ENCODE measurements at regions not wholly inside any gene's neighbourhood (a gene's known extent, or its start where the extent isn't known, plus 50 kb on each side); places are given as distances from the start of the nearest gene placed in this dataset.

DNA sequence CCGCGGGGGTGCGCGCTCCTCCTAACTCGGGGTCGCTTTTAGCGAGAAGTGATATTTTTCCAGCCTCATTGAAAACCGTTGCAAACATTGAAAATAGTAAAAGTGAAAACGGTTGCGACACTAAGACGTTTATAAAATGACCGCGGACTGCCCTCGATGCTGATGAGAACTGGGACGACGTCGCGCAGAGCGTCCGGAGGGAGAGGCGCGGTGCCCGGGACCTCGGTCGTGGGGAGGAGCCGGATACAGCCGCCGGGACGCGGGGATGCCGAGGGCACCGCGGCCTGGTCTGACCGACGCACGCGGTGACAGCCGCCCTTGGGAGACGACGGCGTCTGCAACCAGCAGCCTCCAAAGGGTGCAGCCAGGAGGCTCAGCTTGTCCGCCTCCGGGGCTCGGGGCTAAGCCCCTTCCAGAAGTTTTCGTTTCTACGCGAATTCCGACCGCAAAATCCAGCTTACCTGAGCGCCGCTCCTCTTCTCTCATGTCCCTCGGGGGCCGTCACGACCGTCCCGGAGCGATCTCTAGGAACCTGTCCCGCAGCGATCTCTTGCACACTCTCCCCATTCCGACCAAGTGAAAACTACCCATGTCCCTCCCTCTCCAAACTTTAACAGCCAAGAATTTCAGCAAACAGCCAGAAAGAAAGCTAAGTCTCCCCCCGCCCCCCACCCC lies 144.4 kb upstream of the ETS2 start:
- peaks cover 0 to 4% (median 0%) of the 10 kb centered on the region in 11 donors for H3K9me3 Mint-ChIP-seq
- Histone ChIP-seq H3K9me3 (ENCODE audit: control insufficient read depth in 2 of 3, low read length in 3 of 3) (no peaks in the 10 kb centered on the region), H3K4me3 (ENCODE audit: low read length) (no peak overlapping the region), H3K27ac (ENCODE audit: low read depth, low read length) (no peak overlapping the region), H3K27me3 (ENCODE audit: control insufficient read depth in 2 of 2, insufficient read depth in 2 of 2, low read length in 2 of 2) (peaks cover 4 to 10% of the 10 kb centered on the region in 2 donors), H3K4me1 (ENCODE audit: control insufficient read depth in 2 of 2, insufficient read depth in 2 of 2, low read length in 2 of 2) (no peaks in the 10 kb centered on the region), H3K36me3 (ENCODE audit: control insufficient read depth in 2 of 3, insufficient read depth in 3 of 3, low read length in 3 of 3) (no peaks in the 10 kb centered on the region)
- H3K4me1 Mint-ChIP-seq = peaks cover 6 to 17% (median 11%) of the 10 kb centered on the region in 7 donors
- H3K36me3 Mint-ChIP-seq = no peaks in the 10 kb centered on the region
- POLR2A ChIA-PET = no interaction called here
- ATAC-seq (peak; percentile 41), DNase-seq (peak in 2 of 9 donors; percentile 2 to 27)
- intact Hi-C loops (cut with micrococcal nuclease) = no loop called here
- H3K27me3 Mint-ChIP-seq = peaks cover 58 to 71% (median 68%) of the 10 kb centered on the region in 5 donors
- H3K4me3 Mint-ChIP-seq = peak overlapping the region; percentile 61 to 89 (median 72)
- H3K27ac Mint-ChIP-seq = no peak overlapping the region
- CTCF ChIA-PET = no interaction called here

DNA sequence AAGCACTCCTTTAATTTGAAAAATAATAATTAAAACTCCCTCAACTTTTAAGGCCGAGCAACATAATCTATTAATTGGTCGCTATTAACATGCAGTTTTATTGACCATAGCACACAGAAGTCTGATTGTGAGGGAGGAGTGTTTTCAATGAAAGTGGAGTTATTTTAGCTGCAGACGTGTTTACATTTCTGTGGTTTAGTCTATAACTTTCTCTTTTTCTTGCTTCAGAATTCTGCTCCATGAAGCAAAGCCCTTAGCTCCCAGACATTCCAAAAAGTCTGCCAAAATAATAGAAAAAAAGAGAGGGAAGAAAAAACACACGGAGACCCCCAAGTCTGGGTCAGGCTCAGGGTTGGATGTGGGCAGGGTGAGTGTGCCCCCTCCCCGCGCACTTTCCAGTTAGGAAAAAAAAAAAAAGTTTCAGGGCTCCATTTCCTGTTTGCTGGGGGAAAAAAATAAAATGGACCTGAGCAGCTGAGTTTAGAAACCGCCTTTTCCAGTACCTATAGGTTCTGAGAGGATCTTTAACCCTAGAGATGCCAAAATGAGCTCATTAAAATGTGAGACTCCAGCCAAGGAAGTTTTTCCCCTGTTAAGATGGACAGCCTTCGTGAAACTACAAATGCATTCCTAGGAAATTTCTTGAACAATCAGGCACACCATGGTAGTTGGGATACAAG lies 143.7 kb upstream of the ETS2 start:
- Mint-ChIP-seq H3K27me3 (peaks cover 54 to 66% (median 63%) of the 10 kb centered on the region in 5 donors), H3K9me3 (peaks cover 0 to 4% (median 0%) of the 10 kb centered on the region in 11 donors), H3K27ac (no peak overlapping the region), H3K36me3 (no peaks in the 10 kb centered on the region), H3K4me3 (peak overlapping the region; percentile 61 to 89 (median 72)), H3K4me1 (peaks cover 6 to 17% (median 11%) of the 10 kb centered on the region in 7 donors)
- ATAC-seq (no peak), DNase-seq (no peak)
- no peaks in the 10 kb centered on the region for H3K36me3 ChIP-seq (ENCODE audit: control insufficient read depth in 2 of 3, insufficient read depth in 3 of 3, low read length in 3 of 3)
- intact Hi-C loops (cut with micrococcal nuclease) = no loop called here
- no peak overlapping the region for H3K4me3 ChIP-seq (ENCODE audit: low read length)
- ChIA-PET POLR2A (no interaction called here), CTCF (interaction anchor here (0.6 kb wide), 1 partner anchor 216 kb away, joined by 6 read pairs; no protein-coding TSS in a partner anchor)
- H3K4me1 ChIP-seq (ENCODE audit: control insufficient read depth in 2 of 2, insufficient read depth in 2 of 2, low read length in 2 of 2) = no peaks in the 10 kb centered on the region
- H3K27ac ChIP-seq (ENCODE audit: low read depth, low read length) = no peak overlapping the region
- peaks cover 4 to 10% of the 10 kb centered on the region in 2 donors for H3K27me3 ChIP-seq (ENCODE audit: control insufficient read depth in 2 of 2, insufficient read depth in 2 of 2, low read length in 2 of 2)
- H3K9me3 ChIP-seq (ENCODE audit: control insufficient read depth in 2 of 3, low read length in 3 of 3) = no peaks in the 10 kb centered on the region

DNA sequence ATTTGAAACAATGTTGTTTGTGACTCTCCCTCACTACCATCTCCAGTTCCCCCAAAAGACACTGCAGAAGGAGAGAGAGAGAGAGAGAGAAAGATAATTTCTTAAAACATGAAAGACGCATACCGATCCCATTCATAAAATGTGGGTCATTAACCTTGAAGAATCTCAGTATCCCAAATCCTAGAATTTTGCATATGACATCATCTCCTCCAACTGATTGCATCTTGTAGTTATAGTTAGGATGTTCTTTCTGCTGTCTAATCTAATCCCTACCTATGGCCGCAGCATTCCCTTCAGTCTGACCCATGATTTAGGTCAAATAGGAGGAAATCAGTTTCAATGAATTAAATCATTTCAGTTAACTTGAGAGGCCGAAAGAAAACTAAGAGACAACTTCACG lies 142.4 kb upstream of the ETS2 start:
- CTCF ChIA-PET = no interaction called here
- Mint-ChIP-seq H3K4me3 (no peak overlapping the region), H3K36me3 (no peaks in the 10 kb centered on the region), H3K9me3 (peaks cover 0 to 3% (median 0%) of the 10 kb centered on the region in 11 donors), H3K27me3 (peaks cover 51 to 64% (median 57%) of the 10 kb centered on the region in 5 donors), H3K27ac (no peak overlapping the region), H3K4me1 (peaks cover 6 to 17% (median 12%) of the 10 kb centered on the region in 7 donors)
- H3K36me3 ChIP-seq (ENCODE audit: control insufficient read depth in 2 of 3, insufficient read depth in 3 of 3, low read length in 3 of 3) = no peaks in the 10 kb centered on the region
- POLR2A ChIA-PET = no interaction called here
- peaks cover 0 to 10% of the 10 kb centered on the region in 2 donors for H3K27me3 ChIP-seq (ENCODE audit: control insufficient read depth in 2 of 2, insufficient read depth in 2 of 2, low read length in 2 of 2)
- intact Hi-C loops (cut with micrococcal nuclease) = no loop called here
- ATAC-seq = no peak
- H3K4me3 ChIP-seq (ENCODE audit: low read length) = no peak overlapping the region
- no peak overlapping the region for H3K27ac ChIP-seq (ENCODE audit: low read depth, low read length)
- no peak for DNase-seq
- H3K4me1 ChIP-seq (ENCODE audit: control insufficient read depth in 2 of 2, insufficient read depth in 2 of 2, low read length in 2 of 2) = no peaks in the 10 kb centered on the region
- no peaks in the 10 kb centered on the region for H3K9me3 ChIP-seq (ENCODE audit: control insufficient read depth in 2 of 3, low read length in 3 of 3)

GRCh38 chr21:38664315-38664714 lies 141.4 kb upstream of the ETS2 start:
- DNase-seq (no peak), ATAC-seq (no peak)
- H3K4me3 Mint-ChIP-seq = no peak overlapping the region
- H3K36me3 Mint-ChIP-seq = no peaks in the 10 kb centered on the region
- H3K27ac Mint-ChIP-seq = no peak overlapping the region
- Histone ChIP-seq H3K36me3 (ENCODE audit: control insufficient read depth in 2 of 3, insufficient read depth in 3 of 3, low read length in 3 of 3) (no peaks in the 10 kb centered on the region), H3K27ac (ENCODE audit: low read depth, low read length) (no peak overlapping the region), H3K4me1 (ENCODE audit: control insufficient read depth in 2 of 2, insufficient read depth in 2 of 2, low read length in 2 of 2) (no peaks in the 10 kb centered on the region), H3K27me3 (ENCODE audit: control insufficient read depth in 2 of 2, insufficient read depth in 2 of 2, low read length in 2 of 2) (peaks cover 0 to 5% of the 10 kb centered on the region in 2 donors), H3K9me3 (ENCODE audit: control insufficient read depth in 2 of 3, low read length in 3 of 3) (no peaks in the 10 kb centered on the region), H3K4me3 (ENCODE audit: low read length) (no peak overlapping the region)
- H3K9me3 Mint-ChIP-seq = peaks cover 0 to 3% (median 0%) of the 10 kb centered on the region in 11 donors
- ChIA-PET POLR2A (no interaction called here), CTCF (no interaction called here)
- H3K27me3 Mint-ChIP-seq = peaks cover 48 to 61% (median 54%) of the 10 kb centered on the region in 5 donors
- peaks cover 6 to 17% (median 12%) of the 10 kb centered on the region in 7 donors for H3K4me1 Mint-ChIP-seq
- intact Hi-C loops (cut with micrococcal nuclease) = no loop called here

GRCh38 chr21:38664841-38665240 lies 140.9 kb upstream of the ETS2 start:
- H3K27me3 Mint-ChIP-seq = peaks cover 43 to 56% (median 49%) of the 10 kb centered on the region in 5 donors
- CTCF ChIA-PET = no interaction called here

GRCh38 chr21:38667291-38667870 lies 138.3 kb upstream of the ETS2 start:
- Mint-ChIP-seq H3K4me3 (no peak overlapping the region), H3K27ac (no peak overlapping the region), H3K27me3 (peaks cover 23 to 42% (median 29%) of the 10 kb centered on the region in 5 donors), H3K4me1 (peaks cover 0 to 4% (median 0%) of the 10 kb centered on the region in 7 donors), H3K9me3 (no peaks in the 10 kb centered on the region), H3K36me3 (no peaks in the 10 kb centered on the region)
- ATAC-seq = peak; percentile 66
- POLR2A ChIA-PET = no interaction called here
- DNase-seq = no peak
- no peak overlapping the region for H3K27ac ChIP-seq (ENCODE audit: low read depth, low read length)
- H3K4me1 ChIP-seq (ENCODE audit: control insufficient read depth in 2 of 2, insufficient read depth in 2 of 2, low read length in 2 of 2) = no peaks in the 10 kb centered on the region
- no peak overlapping the region for H3K4me3 ChIP-seq (ENCODE audit: low read length)
- intact Hi-C loops (cut with micrococcal nuclease) = no loop called here
- no peaks in the 10 kb centered on the region for H3K36me3 ChIP-seq (ENCODE audit: control insufficient read depth in 2 of 3, insufficient read depth in 3 of 3, low read length in 3 of 3)
- CTCF ChIA-PET = interaction anchor here (0.6 kb wide), 1 partner anchor 119 kb away, joined by 4 read pairs; no protein-coding TSS in a partner anchor
- no peaks in the 10 kb centered on the region for H3K9me3 ChIP-seq (ENCODE audit: control insufficient read depth in 2 of 3, low read length in 3 of 3)
- H3K27me3 ChIP-seq (ENCODE audit: control insufficient read depth in 2 of 2, insufficient read depth in 2 of 2, low read length in 2 of 2) = no peaks in the 10 kb centered on the region

More at GRCh38 chr21:38664841-38665240, 140.9 kb upstream of the ETS2 start:
- H3K4me3 ChIP-seq (ENCODE audit: low read length) = no peak overlapping the region
- Mint-ChIP-seq H3K9me3 (peaks cover 0 to 3% (median 0%) of the 10 kb centered on the region in 11 donors), H3K4me3 (no peak overlapping the region), H3K4me1 (peaks cover 2 to 15% (median 8%) of the 10 kb centered on the region in 7 donors), H3K36me3 (no peaks in the 10 kb centered on the region), H3K27ac (no peak overlapping the region)
- intact Hi-C loops (cut with micrococcal nuclease) = no loop called here
- DNase-seq = no peak
- POLR2A ChIA-PET = no interaction called here
- H3K27me3 ChIP-seq (ENCODE audit: control insufficient read depth in 2 of 2, insufficient read depth in 2 of 2, low read length in 2 of 2) = peaks cover 0 to under 1% of the 10 kb centered on the region in 2 donors
- no peaks in the 10 kb centered on the region for H3K36me3 ChIP-seq (ENCODE audit: control insufficient read depth in 2 of 3, insufficient read depth in 3 of 3, low read length in 3 of 3)
- no peaks in the 10 kb centered on the region for H3K9me3 ChIP-seq (ENCODE audit: control insufficient read depth in 2 of 3, low read length in 3 of 3)
- no peaks in the 10 kb centered on the region for H3K4me1 ChIP-seq (ENCODE audit: control insufficient read depth in 2 of 2, insufficient read depth in 2 of 2, low read length in 2 of 2)
- no peak overlapping the region for H3K27ac ChIP-seq (ENCODE audit: low read depth, low read length)
- ATAC-seq = no peak

Data from naive thymus-derived CD4-positive, alpha-beta T cell (primary cell).